Left ventricle myocardium inferior (tissue), 1 donor: ENCODE measurements at regions not wholly inside any gene's neighbourhood (a gene's known extent, or its start where the extent isn't known, plus 50 kb on each side); places are given as distances from the start of the nearest gene placed in this dataset.

Experiments
- DNase-seq: peaks from one replicate; pipeline ENCODE4 v3.0.0-alpha.2; 2020
- H3K27ac ChIP-seq: fragments of 200-600 bp; replicated peaks from 2 replicates; pipeline ENCODE4 v1.8.0; 2021
- H3K27me3 ChIP-seq: fragments of 200-600 bp; 2 replicates; pipeline ENCODE4 v1.8.0; 2021; ENCODE audit warnings: low read depth
- H3K36me3 ChIP-seq: fragments of 200-600 bp; 2 replicates; pipeline ENCODE4 v1.8.0; 2021
- H3K4me1 ChIP-seq: fragments of 200-600 bp; 2 replicates; pipeline ENCODE4 v1.8.0; 2021
- H3K4me3 ChIP-seq: fragments of 200-600 bp; 2 replicates; pipeline ENCODE4 v1.8.0; 2021; ENCODE audit warnings: mild to moderate bottlenecking, moderate library complexity
- H3K9me3 ChIP-seq: fragments of 200-600 bp; replicated peaks from 2 replicates; pipeline ENCODE4 v1.8.0; 2021
- CTCF ChIP-seq: fragments of 200-600 bp; IDR thresholded peaks from 2 replicates; pipeline ENCODE4 v1.8.0; 2021; ENCODE audit warnings: antibody characterized with exemption, mild to moderate bottlenecking, borderline replicate concordance
- intact Hi-C: fragments of 100-400 bp; cut with micrococcal nuclease; formaldehyde crosslinking; loops from one replicate; pipeline ENCODE4 v1.11.0; 2022
- donor health status: DM: no; HTN: yes; CAD: no; lungs with severe emphysema.

GRCh38 chr18:27723168-27723567 is 453.8 kb downstream of the CDH2 start:
- H3K27ac ChIP-seq: no peak overlapping the region

GRCh38 chr18:27719680-27720079 is 457.2 kb downstream of the CDH2 start:
- TF ChIP-seq CTCF: no peak

More at GRCh38 chr18:27723168-27723567, 453.8 kb downstream of the CDH2 start:
- no peak for TF ChIP-seq CTCF
- H3K4me1 ChIP-seq: peaks cover 2% of the 10 kb centered on the region
- no peak for DNase-seq
- peaks cover 7% of the 10 kb centered on the region for H3K9me3 ChIP-seq
- intact Hi-C loops: no loop called here
- no peaks in the 10 kb centered on the region for H3K36me3 ChIP-seq
- H3K27me3 ChIP-seq: no peaks in the 10 kb centered on the region
- no peak overlapping the region for H3K4me3 ChIP-seq

GRCh38 chr18:27717816-27718215 is 459.1 kb downstream of the CDH2 start:
- intact Hi-C loops: no loop called here
- no peak overlapping the region for H3K4me3 ChIP-seq
- H3K36me3 ChIP-seq: no peaks in the 10 kb centered on the region
- H3K4me1 ChIP-seq: peaks cover 31% of the 10 kb centered on the region
- H3K27ac ChIP-seq: no peak overlapping the region
- TF ChIP-seq CTCF: no peak
- H3K27me3 ChIP-seq: no peaks in the 10 kb centered on the region
- no peak for DNase-seq
- H3K9me3 ChIP-seq: peaks cover 5% of the 10 kb centered on the region

More at GRCh38 chr18:27719680-27720079, 457.2 kb downstream of the CDH2 start:
- Histone ChIP-seq H3K4me3 (no peak overlapping the region), H3K27ac (no peak overlapping the region), H3K9me3 (peaks cover 2% of the 10 kb centered on the region), H3K27me3 (no peaks in the 10 kb centered on the region), H3K4me1 (peaks cover 17% of the 10 kb centered on the region), H3K36me3 (no peaks in the 10 kb centered on the region)
- intact Hi-C loops: no loop called here
- DNase-seq: no peak

- Histone ChIP-seq H3K4me3 (no peak overlapping the region), H3K9me3 (peaks cover 5% of the 10 kb centered on the region), H3K36me3 (no peaks in the 10 kb centered on the region), H3K27me3 (no peaks in the 10 kb centered on the region), H3K27ac (no peak overlapping the region), H3K4me1 (peaks cover 31% of the 10 kb centered on the region)
- TF ChIP-seq CTCF: no peak
- intact Hi-C loops: no loop called here
- DNase-seq: no peak
These were observed 459.7 kb downstream of the CDH2 start for GRCh38 chr18:27717250-27717649.

- no peak overlapping the region for H3K4me3 ChIP-seq
- no peak for TF ChIP-seq CTCF
- peaks cover 5% of the 10 kb centered on the region for H3K9me3 ChIP-seq
- no peak overlapping the region for H3K27ac ChIP-seq
- no peaks in the 10 kb centered on the region for H3K27me3 ChIP-seq
- no peak for DNase-seq
- intact Hi-C loops: no loop called here
- peaks cover 37% of the 10 kb centered on the region for H3K4me1 ChIP-seq
- no peaks in the 10 kb centered on the region for H3K36me3 ChIP-seq
These were observed 461.2 kb downstream of the CDH2 start for GRCh38 chr18:27715751-27716150.

- peaks cover 17% of the 10 kb centered on the region for H3K9me3 ChIP-seq
- intact Hi-C loops: no loop called here
- no peaks in the 10 kb centered on the region for H3K27me3 ChIP-seq
- H3K4me1 ChIP-seq: peaks cover 37% of the 10 kb centered on the region
- H3K36me3 ChIP-seq: no peaks in the 10 kb centered on the region
- H3K27ac ChIP-seq: no peak overlapping the region
- no peak for TF ChIP-seq CTCF
- no peak for DNase-seq
- no peak overlapping the region for H3K4me3 ChIP-seq
These were observed 463.2 kb downstream of the CDH2 start for GRCh38 chr18:27713738-27714095.
